Suppressor macrophage treated with lipopolysaccharide for 1 hour (primary cell): ENCODE measurements at regions not wholly inside any gene's neighbourhood (a gene's known extent, or its start where the extent isn't known, plus 50 kb on each side); places are given as distances from the start of the nearest gene placed in this dataset.

Experiments
- DNase-seq, 3 donors: peaks; one replicate each; pipeline ENCODE4 v3.0.0-alpha.2; 2020 to 2022

DNA sequence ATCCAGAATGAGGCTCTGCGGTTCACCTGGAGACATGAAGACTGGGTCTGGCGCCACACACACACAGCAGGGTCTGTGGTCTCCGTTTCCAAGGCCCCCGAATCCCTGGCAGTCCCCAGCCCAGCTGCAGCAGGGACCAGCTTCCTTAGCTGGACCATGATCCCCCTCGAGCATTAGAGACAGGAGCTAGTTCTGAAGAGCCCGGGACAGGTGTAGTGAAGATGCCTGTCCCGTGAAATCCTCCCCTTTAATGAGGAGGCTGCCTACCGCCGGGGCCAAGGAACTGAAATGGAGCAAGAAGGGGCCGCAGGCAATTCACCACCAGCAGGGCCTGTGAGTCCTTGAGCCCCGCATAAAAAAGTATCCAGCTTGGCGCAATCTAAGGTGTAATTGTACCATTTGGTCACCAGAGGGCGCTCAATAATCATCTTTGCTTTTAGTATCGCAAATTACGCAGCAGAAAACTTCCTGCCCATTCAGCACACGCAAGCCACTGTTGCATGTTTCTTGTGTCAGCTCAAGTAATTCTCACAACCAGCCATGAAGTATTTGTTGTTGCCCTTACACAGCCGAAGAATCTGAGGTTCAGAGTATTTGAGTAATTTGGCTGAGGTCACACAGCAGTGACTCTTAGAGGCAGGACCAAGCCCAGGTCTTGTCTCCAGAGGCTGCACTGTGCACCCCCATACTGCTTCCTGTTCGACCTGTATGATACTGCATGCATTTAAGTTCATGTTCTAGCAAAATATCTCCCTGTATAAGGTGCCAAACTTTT is 54.3 kb upstream of the PPP2R5C start:
- peak; percentile 84 to 93 (median 90) for DNase-seq

DNA sequence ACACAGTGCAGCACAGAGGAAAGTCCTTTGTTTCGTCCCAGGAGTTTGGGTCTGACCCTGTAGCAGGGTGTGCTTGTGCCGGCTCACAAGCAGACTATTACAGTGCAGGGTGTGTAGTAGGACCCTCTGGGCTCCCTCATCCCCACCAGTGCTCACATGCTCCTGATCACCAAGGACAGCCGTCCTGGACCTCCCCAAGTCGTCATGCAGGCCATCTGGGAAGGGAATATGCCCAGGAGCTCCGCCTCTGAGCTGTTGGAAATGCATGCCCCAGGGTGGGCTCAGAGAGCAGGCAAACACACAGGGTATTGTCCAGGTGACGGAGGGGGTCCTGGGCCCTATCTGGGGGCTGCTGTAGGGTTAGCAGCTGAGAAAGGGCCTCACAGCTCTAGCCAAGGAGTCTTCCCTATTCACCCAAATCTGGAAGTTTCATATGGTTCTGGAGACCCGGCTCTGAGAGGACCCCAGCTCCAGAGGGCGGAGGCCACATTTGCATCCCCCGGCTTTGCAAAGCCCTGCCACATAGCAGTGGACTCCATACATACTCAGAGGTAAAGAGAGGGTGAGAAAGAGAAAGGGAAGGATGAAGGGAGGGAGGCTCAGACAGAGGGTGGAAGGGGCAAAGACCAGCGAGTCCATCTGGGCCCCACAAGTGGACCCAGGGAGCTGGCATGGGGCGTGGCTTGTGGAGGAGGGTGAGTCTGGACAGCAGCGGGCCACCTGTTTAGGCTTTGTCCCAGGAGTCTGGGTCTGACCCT is 53.5 kb upstream of the PPP2R5C start:
- DNase-seq = no peak

DNA sequence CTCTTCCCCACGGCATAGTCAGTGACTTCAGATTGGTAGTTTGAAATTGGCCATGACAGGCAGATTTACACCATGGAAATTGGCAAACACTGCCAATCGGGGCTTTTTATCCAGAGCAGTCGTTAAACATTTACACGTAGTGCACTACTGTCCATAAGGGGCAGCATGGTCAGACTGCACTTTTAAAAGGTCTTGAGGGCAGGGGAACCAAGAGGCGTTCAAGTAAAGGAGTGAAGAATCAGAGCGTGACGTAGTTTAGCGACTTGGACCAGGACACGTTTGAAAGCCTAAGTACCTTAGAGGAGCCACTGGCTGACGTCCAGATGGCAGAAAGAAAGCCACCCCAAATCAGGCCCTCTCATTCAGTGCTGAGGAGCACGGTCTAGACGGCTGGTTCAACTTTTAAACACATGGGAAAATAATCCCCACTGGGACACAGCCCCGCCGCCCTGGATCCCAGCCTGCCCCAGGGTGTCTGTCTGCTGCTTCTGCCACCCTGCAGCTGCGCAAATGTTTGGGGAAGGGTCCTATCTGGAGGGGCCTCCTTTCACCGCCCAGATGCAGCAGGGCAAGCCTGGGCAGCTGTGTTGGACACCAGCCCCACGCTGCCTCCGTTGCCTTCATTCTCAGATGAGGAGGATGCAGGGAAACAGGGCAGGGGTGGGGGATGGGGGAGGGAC is 52.5 kb upstream of the PPP2R5C start:
- DNase-seq = no peak

DNA sequence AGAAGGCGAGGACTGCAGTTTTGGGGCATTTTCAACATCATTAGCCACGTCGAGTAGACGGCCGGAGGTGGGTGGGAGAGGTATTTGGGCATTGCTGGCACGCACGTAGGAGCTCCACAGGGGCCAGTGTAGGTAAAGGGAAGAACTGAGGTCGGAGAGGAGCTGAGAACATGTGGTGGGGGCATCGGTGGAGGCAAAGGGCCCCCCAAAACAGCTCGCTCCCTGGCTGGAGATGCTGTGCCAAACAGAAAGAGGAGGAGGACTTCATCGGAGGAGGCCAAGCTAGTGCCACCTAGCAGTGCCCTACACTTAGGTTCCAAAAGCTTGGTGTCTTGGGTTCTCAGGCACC is 52.0 kb upstream of the PPP2R5C start:
- DNase-seq = no peak

DNA sequence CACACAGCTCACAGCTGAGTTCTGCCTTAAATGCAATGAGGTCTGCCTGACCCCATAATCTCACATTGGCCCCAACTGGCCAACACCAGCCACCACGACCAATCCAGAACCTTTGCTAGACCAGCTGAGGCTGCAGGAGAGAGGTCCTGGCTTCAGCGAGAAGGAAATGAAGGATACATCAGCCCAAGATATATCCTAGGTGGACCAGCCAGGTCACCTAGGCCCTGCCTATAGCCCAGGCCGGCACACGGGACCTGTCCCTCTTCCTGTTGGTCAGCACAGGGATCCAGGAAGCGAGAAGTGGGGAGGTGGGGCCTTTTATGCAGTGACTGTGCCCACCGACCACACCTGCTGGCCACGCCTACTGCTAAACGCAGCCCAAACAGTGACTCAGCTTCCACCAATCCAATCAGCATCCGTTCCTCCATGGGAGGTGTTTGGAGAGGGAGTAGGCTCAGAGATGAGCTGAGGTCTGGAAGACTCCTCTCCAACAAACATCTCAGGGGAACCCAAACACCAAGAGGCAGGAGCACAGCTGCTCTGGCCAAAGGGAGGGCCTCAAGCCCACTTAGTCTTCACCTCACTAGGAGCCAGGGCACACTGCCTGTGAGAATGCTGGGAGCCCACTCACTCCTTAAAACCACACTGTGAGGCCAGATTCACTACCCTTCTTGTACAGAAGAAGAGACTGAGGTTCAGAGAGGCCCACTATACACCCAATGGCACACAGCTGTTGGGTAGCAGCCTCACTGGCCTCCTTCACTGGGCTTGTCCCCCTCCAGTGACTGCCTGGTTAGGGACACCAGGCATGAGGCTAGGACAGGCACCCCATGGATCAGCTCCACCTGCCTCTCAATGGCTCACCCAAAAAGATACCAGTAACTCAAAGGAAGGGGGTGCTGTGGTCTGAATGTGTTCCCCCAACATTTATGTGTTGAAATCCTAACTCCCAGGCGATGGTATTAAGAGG is 51.3 kb upstream of the PPP2R5C start:
- no peak for DNase-seq

DNA sequence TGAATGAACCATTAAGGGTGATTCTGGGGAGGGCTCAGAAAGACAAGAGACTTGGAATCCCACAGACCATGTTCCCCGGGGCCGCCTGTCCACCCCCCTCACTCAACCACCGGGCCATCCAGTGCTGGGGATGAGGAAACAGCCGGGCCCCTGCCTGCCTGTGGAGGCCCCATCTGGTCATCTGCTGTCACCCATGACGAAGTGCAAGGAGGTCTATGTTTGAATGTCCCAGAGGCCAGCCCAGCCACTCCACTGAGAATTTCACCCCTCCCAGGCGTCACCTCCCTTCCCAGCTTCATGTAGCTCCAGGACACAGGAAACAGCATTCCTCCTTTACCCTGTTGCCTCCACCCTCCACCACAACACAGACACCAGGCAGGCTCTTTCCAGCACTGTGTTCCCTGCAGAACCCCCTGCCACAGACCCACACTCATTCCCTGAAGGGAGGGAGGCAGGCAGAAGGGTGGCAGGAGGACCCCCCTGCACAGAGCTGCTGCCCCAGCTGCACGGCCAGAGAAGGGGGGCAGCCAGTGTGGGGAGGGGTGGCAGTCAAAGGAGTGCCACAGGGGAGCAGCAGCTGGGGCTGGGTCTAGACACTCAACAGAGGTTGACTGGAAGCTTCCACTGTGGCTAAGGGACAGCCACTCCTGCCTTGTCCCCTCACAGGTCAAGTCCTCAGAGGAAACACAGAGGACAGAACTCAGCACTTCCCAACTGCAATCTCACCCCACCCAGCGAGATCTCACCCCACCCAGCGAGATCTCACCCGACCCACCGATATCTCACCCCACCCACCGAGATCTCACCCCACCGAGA is 50.3 kb upstream of the PPP2R5C start:
- DNase-seq = no peak
